ENCODE measurements at regions not wholly inside any gene's neighbourhood (a gene's known extent, or its start where the extent isn't known, plus 50 kb on each side); places are given as distances from the start of the nearest gene placed in this dataset.

GRCh38 chr14:57085801-57086200 is 182.9 kb downstream of the EXOC5 start:
- Histone ChIP-seq H3K4me3 (no peak overlapping the region), H3K9me3 (no peaks in the 10 kb centered on the region), H3K4me1 (no peaks in the 10 kb centered on the region), H3K36me3 (no peaks in the 10 kb centered on the region), H3K27ac (no peak overlapping the region), H3K27me3 (no peaks in the 10 kb centered on the region)
- DNase-seq (no peak), ATAC-seq (no peak)
- in situ Hi-C loops (cut with MboI; ENCODE audit: low sequenced_read_pairs in 4 of 4) (no loop called here), intact Hi-C loops (cut with DNase I; ENCODE audit: low total_unique reads) (no loop called here)
- TF ChIP-seq POLR2A (IDR thresholded peaks at IDR 0.05) (no peak), CTCF (IDR thresholded peaks at IDR 0.05 in 4 of 5, conservative IDR thresholded peaks at IDR 0.05 in 1 of 5) (no peak)

- in situ Hi-C loops (cut with MboI; ENCODE audit: low sequenced_read_pairs in 4 of 4): no loop called here
- no peaks in the 10 kb centered on the region for H3K27me3 ChIP-seq
- H3K36me3 ChIP-seq: no peaks in the 10 kb centered on the region
- intact Hi-C loops (cut with DNase I; ENCODE audit: low total_unique reads): no loop called here
- DNase-seq (no peak), ATAC-seq (no peak)
- H3K4me3 ChIP-seq: no peak overlapping the region
- TF ChIP-seq CTCF (IDR thresholded peaks at IDR 0.05 in 4 of 5, conservative IDR thresholded peaks at IDR 0.05 in 1 of 5): no peak
- no peak for TF ChIP-seq POLR2A (IDR thresholded peaks at IDR 0.05)
- H3K27ac ChIP-seq: no peak overlapping the region
- H3K9me3 ChIP-seq: no peaks in the 10 kb centered on the region
- no peaks in the 10 kb centered on the region for H3K4me1 ChIP-seq
Measured at GRCh38 chr14:57085043-57085442, 183.7 kb downstream of the EXOC5 start.

- no peak overlapping the region for H3K27ac ChIP-seq
- TF ChIP-seq CTCF (IDR thresholded peaks at IDR 0.05 in 4 of 5, conservative IDR thresholded peaks at IDR 0.05 in 1 of 5): no peak
- TF ChIP-seq POLR2A (IDR thresholded peaks at IDR 0.05): no peak
- no peaks in the 10 kb centered on the region for H3K4me1 ChIP-seq
- no peaks in the 10 kb centered on the region for H3K9me3 ChIP-seq
- H3K4me3 ChIP-seq: no peak overlapping the region
- no peaks in the 10 kb centered on the region for H3K27me3 ChIP-seq
- H3K36me3 ChIP-seq: no peaks in the 10 kb centered on the region
- DNase-seq: no peak
- in situ Hi-C loops (cut with MboI; ENCODE audit: low sequenced_read_pairs in 4 of 4): no loop called here
- ATAC-seq: no peak
- intact Hi-C loops (cut with DNase I; ENCODE audit: low total_unique reads): no loop called here
Measured at GRCh38 chr14:57080691-57081090, 188.0 kb downstream of the EXOC5 start.

- H3K27me3 ChIP-seq: no peaks in the 10 kb centered on the region
- intact Hi-C loops (cut with DNase I; ENCODE audit: low total_unique reads) (no loop called here), in situ Hi-C loops (cut with MboI; ENCODE audit: low sequenced_read_pairs in 4 of 4) (no loop called here)
- TF ChIP-seq POLR2A (IDR thresholded peaks at IDR 0.05) (no peak), CTCF (IDR thresholded peaks at IDR 0.05 in 4 of 5, conservative IDR thresholded peaks at IDR 0.05 in 1 of 5) (no peak)
- ATAC-seq (no peak), DNase-seq (no peak)
- no peaks in the 10 kb centered on the region for H3K4me1 ChIP-seq
- no peak overlapping the region for H3K27ac ChIP-seq
- H3K36me3 ChIP-seq: no peaks in the 10 kb centered on the region
- H3K9me3 ChIP-seq: no peaks in the 10 kb centered on the region
- no peak overlapping the region for H3K4me3 ChIP-seq
Measured at GRCh38 chr14:57078054-57078453, 190.7 kb downstream of the EXOC5 start.

- ATAC-seq (no peak), DNase-seq (no peak)
- no peak for TF ChIP-seq CTCF (IDR thresholded peaks at IDR 0.05 in 4 of 5, conservative IDR thresholded peaks at IDR 0.05 in 1 of 5)
- no peaks in the 10 kb centered on the region for H3K27me3 ChIP-seq
- H3K9me3 ChIP-seq: no peaks in the 10 kb centered on the region
- no peaks in the 10 kb centered on the region for H3K36me3 ChIP-seq
- in situ Hi-C loops (cut with MboI; ENCODE audit: low sequenced_read_pairs in 4 of 4) (no loop called here), intact Hi-C loops (cut with DNase I; ENCODE audit: low total_unique reads) (no loop called here)
- H3K27ac ChIP-seq: no peak overlapping the region
- H3K4me3 ChIP-seq: no peak overlapping the region
- H3K4me1 ChIP-seq: no peaks in the 10 kb centered on the region
Measured at GRCh38 chr14:57073986-57074385, 194.7 kb downstream of the EXOC5 start.

Measured in gastrocnemius medialis (tissue), 4 donors.